ENCODE measurements at regions not wholly inside any gene's neighbourhood (a gene's known extent, or its start where the extent isn't known, plus 50 kb on each side); places are given as distances from the start of the nearest gene placed in this dataset.

DNA sequence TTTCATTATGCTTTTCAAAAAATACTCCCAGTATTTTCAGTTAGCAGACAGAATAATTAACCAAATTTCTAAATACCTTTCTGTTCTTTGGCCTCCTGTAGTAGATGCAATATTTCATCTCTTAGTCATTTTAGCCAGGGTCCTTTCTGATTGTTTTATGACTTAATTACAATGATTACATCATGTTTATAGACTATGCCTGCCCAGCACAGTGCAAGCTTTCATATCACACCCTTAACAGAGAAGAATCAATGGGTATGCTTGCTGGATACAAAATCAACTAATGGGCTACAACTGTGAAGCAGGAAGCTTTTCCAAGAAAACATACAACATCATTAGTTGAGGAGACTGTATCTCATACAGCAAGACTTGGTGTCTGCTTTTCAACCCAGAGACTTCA, 119.8 kb upstream of the NRSN1 start:
- TF ChIP-seq, protein P1, sequence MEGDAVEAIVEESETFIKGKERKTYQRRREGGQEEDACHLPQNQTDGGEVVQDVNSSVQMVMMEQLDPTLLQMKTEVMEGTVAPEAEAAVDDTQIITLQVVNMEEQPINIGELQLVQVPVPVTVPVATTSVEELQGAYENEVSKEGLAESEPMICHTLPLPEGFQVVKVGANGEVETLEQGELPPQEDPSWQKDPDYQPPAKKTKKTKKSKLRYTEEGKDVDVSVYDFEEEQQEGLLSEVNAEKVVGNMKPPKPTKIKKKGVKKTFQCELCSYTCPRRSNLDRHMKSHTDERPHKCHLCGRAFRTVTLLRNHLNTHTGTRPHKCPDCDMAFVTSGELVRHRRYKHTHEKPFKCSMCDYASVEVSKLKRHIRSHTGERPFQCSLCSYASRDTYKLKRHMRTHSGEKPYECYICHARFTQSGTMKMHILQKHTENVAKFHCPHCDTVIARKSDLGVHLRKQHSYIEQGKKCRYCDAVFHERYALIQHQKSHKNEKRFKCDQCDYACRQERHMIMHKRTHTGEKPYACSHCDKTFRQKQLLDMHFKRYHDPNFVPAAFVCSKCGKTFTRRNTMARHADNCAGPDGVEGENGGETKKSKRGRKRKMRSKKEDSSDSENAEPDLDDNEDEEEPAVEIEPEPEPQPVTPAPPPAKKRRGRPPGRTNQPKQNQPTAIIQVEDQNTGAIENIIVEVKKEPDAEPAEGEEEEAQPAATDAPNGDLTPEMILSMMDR (IDR thresholded peaks at IDR 0.05): no peak
- TF ChIP-seq POLR2A (IDR thresholded peaks at IDR 0.05): no peak
- TF ChIP-seq POLR2AphosphoS5 (IDR thresholded peaks at IDR 0.05): no peak
- no peak for TF ChIP-seq EP300 (IDR thresholded peaks at IDR 0.05)
